ENCODE measurements at regions not wholly inside any gene's neighbourhood (a gene's known extent, or its start where the extent isn't known, plus 50 kb on each side); places are given as distances from the start of the nearest gene placed in this dataset.

DNA sequence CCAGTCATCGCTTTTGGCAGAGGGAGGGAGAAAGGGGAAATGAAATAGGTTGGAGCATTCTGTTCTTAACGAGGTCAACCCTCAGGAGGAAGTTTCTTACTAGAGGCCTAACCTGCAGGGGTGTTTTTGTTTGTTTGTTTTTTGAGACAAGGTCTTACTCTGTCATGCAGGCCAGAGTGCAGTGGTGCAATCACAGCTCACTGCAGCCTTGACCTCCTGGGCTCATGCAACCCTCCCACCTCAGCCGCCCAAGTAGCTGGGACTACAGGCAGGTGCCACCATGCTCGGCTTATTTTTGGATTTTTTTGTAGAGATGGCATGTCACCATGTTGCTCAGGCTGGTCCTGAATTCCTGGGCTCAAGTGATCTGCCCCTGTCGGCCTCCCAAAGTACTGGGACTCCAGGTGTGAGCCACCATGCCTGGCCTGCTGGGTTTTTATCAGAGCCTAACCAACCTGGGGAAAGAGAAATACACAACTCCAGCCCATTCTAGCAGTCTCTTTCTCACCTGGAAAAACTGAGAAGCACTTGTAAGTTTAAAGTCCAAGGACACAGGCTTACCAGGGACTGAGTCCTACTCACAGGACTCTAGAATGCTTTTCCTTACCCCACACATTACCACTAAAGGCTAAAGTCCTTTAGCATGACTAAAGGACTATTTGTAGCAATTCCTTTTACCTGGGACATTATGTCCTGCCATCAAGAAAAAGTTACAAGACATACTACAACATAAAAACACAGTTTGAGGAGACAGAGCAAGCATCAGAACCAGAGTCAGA, 101.0 kb upstream of the EGFR start:
- no peaks in the 10 kb centered on the region for H3K27me3 ChIP-seq
- intact Hi-C loops (cut with DNase I), result no loop called here
- no peak overlapping the region for H3K9ac ChIP-seq (ENCODE audit: low read depth in 2 of 2, low read length in 2 of 2)
- H3K36me3 ChIP-seq, result no peaks in the 10 kb centered on the region
- DNase-seq, result no peak
- H3K27ac ChIP-seq, result no peak overlapping the region
- no peaks in the 10 kb centered on the region for H3K9me3 ChIP-seq
- no peaks in the 10 kb centered on the region for H3K4me1 ChIP-seq
- no peak overlapping the region for H3K4me3 ChIP-seq
- TF ChIP-seq, protein P1, sequence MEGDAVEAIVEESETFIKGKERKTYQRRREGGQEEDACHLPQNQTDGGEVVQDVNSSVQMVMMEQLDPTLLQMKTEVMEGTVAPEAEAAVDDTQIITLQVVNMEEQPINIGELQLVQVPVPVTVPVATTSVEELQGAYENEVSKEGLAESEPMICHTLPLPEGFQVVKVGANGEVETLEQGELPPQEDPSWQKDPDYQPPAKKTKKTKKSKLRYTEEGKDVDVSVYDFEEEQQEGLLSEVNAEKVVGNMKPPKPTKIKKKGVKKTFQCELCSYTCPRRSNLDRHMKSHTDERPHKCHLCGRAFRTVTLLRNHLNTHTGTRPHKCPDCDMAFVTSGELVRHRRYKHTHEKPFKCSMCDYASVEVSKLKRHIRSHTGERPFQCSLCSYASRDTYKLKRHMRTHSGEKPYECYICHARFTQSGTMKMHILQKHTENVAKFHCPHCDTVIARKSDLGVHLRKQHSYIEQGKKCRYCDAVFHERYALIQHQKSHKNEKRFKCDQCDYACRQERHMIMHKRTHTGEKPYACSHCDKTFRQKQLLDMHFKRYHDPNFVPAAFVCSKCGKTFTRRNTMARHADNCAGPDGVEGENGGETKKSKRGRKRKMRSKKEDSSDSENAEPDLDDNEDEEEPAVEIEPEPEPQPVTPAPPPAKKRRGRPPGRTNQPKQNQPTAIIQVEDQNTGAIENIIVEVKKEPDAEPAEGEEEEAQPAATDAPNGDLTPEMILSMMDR (IDR thresholded peaks at IDR 0.05), result no peak

DNA sequence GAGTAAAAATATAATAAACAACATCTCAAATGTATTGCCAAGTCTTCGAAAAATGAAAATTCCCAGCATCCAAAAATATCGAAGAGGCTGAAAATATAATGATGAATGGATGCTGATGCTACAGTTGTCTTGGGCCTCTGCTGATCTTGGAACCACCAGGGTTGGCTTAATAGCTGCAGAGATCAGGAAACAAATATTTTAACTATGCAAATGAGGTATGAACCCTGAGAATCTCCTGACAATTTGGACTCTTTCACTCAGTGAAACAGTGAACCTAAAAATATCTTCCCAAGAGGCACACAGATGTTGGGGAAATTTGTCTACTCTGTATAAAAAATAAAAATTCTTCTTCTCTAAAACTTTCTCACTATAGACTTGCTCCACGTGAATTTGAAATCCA, 97.7 kb upstream of the EGFR start:
- H3K36me3 ChIP-seq, result no peaks in the 10 kb centered on the region
- no peak overlapping the region for H3K9ac ChIP-seq (ENCODE audit: low read depth in 2 of 2, low read length in 2 of 2)
- intact Hi-C loops (cut with DNase I), result no loop called here
- H3K4me3 ChIP-seq, result no peak overlapping the region
- TF ChIP-seq, protein P1 (IDR thresholded peaks at IDR 0.05), result no peak
- no peak overlapping the region for H3K27ac ChIP-seq
- no peaks in the 10 kb centered on the region for H3K4me1 ChIP-seq
- DNase-seq, result no peak
- H3K9me3 ChIP-seq, result no peaks in the 10 kb centered on the region
- no peaks in the 10 kb centered on the region for H3K27me3 ChIP-seq

DNA sequence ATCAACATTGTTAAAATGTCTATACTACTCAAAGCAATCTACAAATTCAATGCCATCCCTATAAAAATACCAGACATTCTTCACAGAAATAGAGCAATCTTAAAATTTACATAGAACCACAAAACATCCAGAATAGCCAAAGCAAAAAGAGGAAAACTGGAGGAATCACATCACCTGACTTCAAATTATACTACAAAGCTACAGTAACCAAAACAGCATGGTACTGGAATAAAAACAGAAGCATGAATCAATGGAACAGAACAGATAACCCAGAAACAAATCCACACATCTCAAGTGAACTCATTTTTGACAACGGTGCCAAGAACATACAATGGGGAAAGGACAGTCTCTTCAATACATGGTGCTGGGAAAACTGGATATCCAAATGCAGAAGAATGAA, 87.3 kb upstream of the EGFR start:
- Histone ChIP-seq H3K27ac (no peak overlapping the region), H3K9ac (ENCODE audit: low read depth in 2 of 2, low read length in 2 of 2) (no peak overlapping the region), H3K4me3 (no peak overlapping the region), H3K4me1 (peaks cover 3% of the 10 kb centered on the region), H3K27me3 (no peaks in the 10 kb centered on the region), H3K36me3 (no peaks in the 10 kb centered on the region), H3K9me3 (no peaks in the 10 kb centered on the region)
- intact Hi-C loops (cut with DNase I), result no loop called here
- no peak for DNase-seq
- TF ChIP-seq, protein P1 (IDR thresholded peaks at IDR 0.05), result no peak

DNA sequence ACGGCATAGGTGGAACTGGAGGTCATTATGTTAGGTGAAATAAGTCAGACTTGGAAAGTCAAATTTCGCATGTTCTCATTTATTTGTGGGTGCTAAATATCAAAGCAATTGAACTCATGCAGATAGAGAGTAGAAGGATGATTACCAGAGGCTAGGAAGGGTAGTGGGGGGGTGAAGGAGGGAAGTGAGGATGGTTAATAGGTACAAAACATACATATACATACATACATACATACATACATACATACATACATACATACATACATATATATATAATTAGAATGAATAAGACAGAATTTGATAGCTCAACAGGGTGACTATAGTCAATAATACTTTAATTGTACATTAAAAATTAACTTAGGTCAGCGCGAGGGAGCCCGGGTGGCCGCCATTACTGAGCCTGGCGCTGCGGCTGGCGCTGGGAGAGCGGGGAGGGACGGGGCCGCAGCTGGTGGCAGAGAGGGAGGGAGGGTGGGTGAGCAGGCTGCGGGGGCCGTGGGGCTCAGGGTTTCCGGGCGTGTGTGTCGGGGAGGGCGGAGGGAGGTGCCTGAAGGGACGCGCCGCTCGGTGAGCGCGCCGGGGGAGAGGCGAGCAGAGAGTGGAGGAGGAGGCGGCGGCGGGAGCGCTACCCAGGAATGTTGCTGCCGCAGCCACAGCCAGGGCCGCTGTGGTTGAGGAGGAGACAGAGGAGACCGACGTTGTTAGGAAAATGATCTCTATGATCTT, 85.8 kb upstream of the EGFR start:
- TF ChIP-seq, protein P1 (IDR thresholded peaks at IDR 0.05), result no peak
- H3K9ac ChIP-seq (ENCODE audit: low read depth in 2 of 2, low read length in 2 of 2), result peak overlapping the region in 1 of 2 donors; percentile 43
- H3K9me3 ChIP-seq, result no peaks in the 10 kb centered on the region
- peak; percentile 69 for DNase-seq
- H3K4me3 ChIP-seq, result peak overlapping the region; percentile 36
- intact Hi-C loops (cut with DNase I), result no loop called here
- H3K4me1 ChIP-seq, result peaks cover 3% of the 10 kb centered on the region
- no peaks in the 10 kb centered on the region for H3K27me3 ChIP-seq
- no peak overlapping the region for H3K27ac ChIP-seq
- H3K36me3 ChIP-seq, result no peaks in the 10 kb centered on the region

DNA sequence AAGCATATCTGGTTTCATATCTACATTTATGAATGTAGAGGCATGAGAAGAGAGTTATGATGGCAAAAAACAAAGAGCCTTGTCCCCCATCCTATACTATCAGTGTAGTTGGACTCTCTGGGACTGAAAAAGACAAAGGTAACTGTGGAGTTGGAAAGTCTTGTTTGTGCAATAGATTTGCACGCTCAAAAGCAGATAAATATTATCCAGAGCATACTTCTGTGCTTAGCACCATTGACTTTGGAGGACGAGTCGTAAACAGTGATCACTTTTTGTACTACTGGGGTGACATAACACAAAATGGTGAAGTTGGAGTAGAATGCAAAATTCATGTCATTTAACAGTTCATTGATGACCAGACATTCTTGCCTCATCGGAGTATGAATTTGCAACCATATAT, 85.2 kb upstream of the EGFR start:
- Histone ChIP-seq H3K27me3 (no peaks in the 10 kb centered on the region), H3K4me3 (peak overlapping the region; percentile 36), H3K9me3 (no peaks in the 10 kb centered on the region), H3K27ac (no peak overlapping the region), H3K4me1 (peaks cover 3% of the 10 kb centered on the region), H3K9ac (ENCODE audit: low read depth in 2 of 2, low read length in 2 of 2) (peak overlapping the region in 1 of 2 donors; percentile 43), H3K36me3 (no peaks in the 10 kb centered on the region)
- TF ChIP-seq, protein P1 (IDR thresholded peaks at IDR 0.05), result no peak
- DNase-seq, result no peak
- intact Hi-C loops (cut with DNase I), result no loop called here
